SK-N-SH (cell line): ENCODE measurements at regions not wholly inside any gene's neighbourhood (a gene's known extent, or its start where the extent isn't known, plus 50 kb on each side); places are given as distances from the start of the nearest gene placed in this dataset.

Experiments
- CTCF ChIA-PET: fragments of 300-600, 350-600 bp; formaldehyde crosslinking; extraction: SDS; loops from one replicate; lab custom pipeline; 2021; lab: Yijun Ruan, JAX
- POLR2A ChIA-PET: fragments of 350-600 bp; sonication (Branson Sonifier 250); formaldehyde crosslinking; extraction: SDS; loops from one replicate; lab custom pipeline; 2020; ENCODE audit warnings: antibody characterized with exemption, inconsistent platforms; lab: Yijun Ruan, JAX
- DNase-seq: peaks from one replicate; pipeline ENCODE4 v3.0.0; 2012
- H2AFZ ChIP-seq: fragments of 200-600 bp; sonication (generic); 2 replicates; pipeline ENCODE4 v1.8.1; 2016; ENCODE audit warnings: antibody characterized with exemption, mild to moderate bottlenecking, low read depth
- H3F3A ChIP-seq: fragments of 200-600 bp; sonication (generic); replicated peaks from 2 replicates; pipeline ENCODE3; 2016; ENCODE audit warnings: antibody characterized with exemption, mild to moderate bottlenecking; ENCODE audit not compliant: insufficient read depth
- H3K27ac ChIP-seq, 2 experiments: fragments of 200-500 bp in 1 of 2; fragments of 200-600 bp in 1 of 2; sonication (Bioruptor generic) in 1 of 2; sonication (generic), shearing (Covaris generic) in 1 of 2; 2 replicates each; pipeline versions ENCODE4 v1.5.1 to v1.6.1; 2014 to 2016; ENCODE audit warnings: low read depth in 2 of 2, inconsistent platforms in 1 of 2, low read length in 1 of 2, mild to moderate bottlenecking in 1 of 2, mixed read lengths in 1 of 2
- H3K27me3 ChIP-seq: fragments of 200-600 bp; sonication (generic), shearing (Covaris generic); 2 replicates; pipeline ENCODE4 v1.6.1; 2016; ENCODE audit warnings: mixed run types; ENCODE audit not compliant: insufficient read depth
- H3K36me3 ChIP-seq, 2 experiments: fragments of 200-500 bp in 1 of 2; fragments of 200-600 bp in 1 of 2; sonication (Bioruptor generic) in 1 of 2; sonication (generic) in 1 of 2; replicated peaks in 1 of 2; 2 replicates each; pipeline versions ENCODE3 to v1.5.1; 2014 to 2016; ENCODE audit warnings: low read length in 1 of 2, mild to moderate bottlenecking in 1 of 2; ENCODE audit not compliant: insufficient read depth in 2 of 2, control insufficient read depth in 1 of 2
- H3K4me1 ChIP-seq, 2 experiments: fragments of 200-500 bp in 1 of 2; fragments of 200-600 bp in 1 of 2; sonication (Bioruptor generic) in 1 of 2; sonication (generic), shearing (Covaris generic) in 1 of 2; 2 replicates each; pipeline versions ENCODE4 v1.5.1 to v1.6.1; 2014 to 2016; ENCODE audit warnings: low read depth in 1 of 2, low read length in 1 of 2, mixed run types in 1 of 2; ENCODE audit not compliant: insufficient read depth in 2 of 2, control insufficient read depth in 1 of 2
- H3K4me2 ChIP-seq: fragments of 200-600 bp; sonication (generic), shearing (Covaris generic); 2 replicates; pipeline ENCODE4 v1.6.1; 2017; ENCODE audit warnings: mixed run types
- H3K4me3 ChIP-seq, 2 experiments: fragments of 200-500 bp in 1 of 2; fragments of 200-600 bp in 1 of 2; sonication (Bioruptor generic) in 1 of 2; sonication (generic), shearing (Covaris generic) in 1 of 2; 2 replicates each; pipeline versions ENCODE4 v1.5.1 to v1.8.1; 2014 to 2016; ENCODE audit warnings: low read depth in 2 of 2, inconsistent platforms in 1 of 2, low read length in 1 of 2, mild to moderate bottlenecking in 1 of 2, mixed read lengths in 1 of 2, moderate library complexity in 1 of 2
- H3K79me2 ChIP-seq: fragments of 200-600 bp; sonication (generic); 2 replicates; pipeline ENCODE4 v1.8.1; 2017; ENCODE audit warnings: mild to moderate bottlenecking; ENCODE audit not compliant: insufficient read depth
- H3K9ac ChIP-seq: fragments of 200-600 bp; sonication (generic); 2 replicates; pipeline ENCODE4 v1.6.1; 2017; ENCODE audit warnings: mixed run types
- H3K9me2 ChIP-seq: fragments of 200-600 bp; sonication (generic); 2 replicates; pipeline ENCODE4 v1.6.1; 2017; ENCODE audit warnings: mixed run types
- H3K9me3 ChIP-seq: fragments of 200-600 bp; sonication (generic); 2 replicates; pipeline ENCODE4 v1.6.1; 2017; ENCODE audit warnings: mixed run types, mild to moderate bottlenecking, moderate library complexity
- H4K20me1 ChIP-seq: fragments of 200-600 bp; sonication (generic); 2 replicates; pipeline ENCODE4 v1.6.1; 2017; ENCODE audit warnings: mild to moderate bottlenecking, mixed run types; ENCODE audit not compliant: insufficient read depth
- EP300 ChIP-seq, 2 experiments: IDR thresholded peaks; 2 replicates each; pipeline versions ENCODE4 v1.4.0 to v1.6.1; 2012; ENCODE audit warnings: borderline replicate concordance in 1 of 2, low read depth in 1 of 2, low read length in 1 of 2
- EZH2phosphoT487 ChIP-seq: fragments of 200-600 bp; sonication (generic); IDR thresholded peaks from 2 replicates; pipeline ENCODE4 v1.6.1; 2017; ENCODE audit warnings: low read depth, mixed run types, mild to moderate bottlenecking, antibody characterized with exemption, moderate library complexity, borderline replicate concordance
- FOSL2 ChIP-seq: IDR thresholded peaks from 2 replicates; pipeline ENCODE4 v1.4.0; 2012; ENCODE audit warnings: low read depth, mild to moderate bottlenecking, moderate library complexity, borderline replicate concordance
- GATA2 ChIP-seq: sonication (generic); formaldehyde crosslinking; IDR thresholded peaks from 2 replicates; pipeline ENCODE4 v1.5.0; 2020; ENCODE audit warnings: mild to moderate bottlenecking, missing genetic modification reagents
- IRF3 ChIP-seq: fragments of 150-350 bp; IDR thresholded peaks from 2 replicates; pipeline ENCODE4 v1.6.1; 2016; ENCODE audit warnings: mild to moderate bottlenecking, low read depth, low read length
- JUND ChIP-seq: IDR thresholded peaks from 2 replicates; pipeline ENCODE4 v1.4.0; 2012
- MAX ChIP-seq: IDR thresholded peaks from 2 replicates; pipeline ENCODE4 v1.4.0; 2012; ENCODE audit warnings: low read depth
- PBX3 ChIP-seq: IDR thresholded peaks from 2 replicates; pipeline ENCODE4; 2012
- POLR2AphosphoS5 ChIP-seq: IDR thresholded peaks from 2 replicates; pipeline ENCODE4 v1.6.1; 2012; ENCODE audit warnings: low read depth, low read length
- RCOR1 ChIP-seq: fragments of 150-350 bp; IDR thresholded peaks from 2 replicates; pipeline ENCODE4 v1.6.1; 2017; ENCODE audit warnings: antibody characterized with exemption, low read length
- REST ChIP-seq: IDR thresholded peaks from 2 replicates; pipeline ENCODE4 v1.6.1; 2012; ENCODE audit warnings: mild to moderate bottlenecking, low read depth, low read length, moderate library complexity
- RFX5 ChIP-seq: IDR thresholded peaks from 2 replicates; pipeline ENCODE4 v1.6.1; 2012; ENCODE audit warnings: mild to moderate bottlenecking, improper control_type of control experiment, low read length
- TAF1 ChIP-seq: IDR thresholded peaks from 2 replicates; pipeline ENCODE4 v1.6.1; 2012; ENCODE audit warnings: low read depth, mild to moderate bottlenecking, low read length, moderate library complexity, borderline replicate concordance
- USF1 ChIP-seq: IDR thresholded peaks from 2 replicates; pipeline ENCODE4 v1.4.0; 2012; ENCODE audit warnings: low read depth, borderline replicate concordance
- WGBS: methylation state at CpG from one replicate; pipeline ENCODE4 v1.1.6; 2017; ENCODE audit warnings: low lambda C conversion rate; 5-methylcytosine and 5-hydroxymethylcytosine counted together

GRCh38 chr7:41825927-41826480, 123.1 kb upstream of the INHBA start (continued):
- TF ChIP-seq REST, result no peak
- TF ChIP-seq USF1, result no peak
- TF ChIP-seq IRF3, result no peak
- no peak for TF ChIP-seq EP300 (IDR thresholded peaks at IDR 0.05; ENCODE audit: borderline replicate concordance in 1 of 2, low read depth in 1 of 2, low read length in 1 of 2)
- TF ChIP-seq EZH2phosphoT487, result no peak
- TF ChIP-seq POLR2AphosphoS5, result no peak
- no peak for TF ChIP-seq RFX5
- no peak for TF ChIP-seq RCOR1
- TF ChIP-seq MAX, result no peak
- no peak for TF ChIP-seq FOSL2
- no peak for TF ChIP-seq TAF1

- Histone ChIP-seq H3K9me2 (no peaks in the 10 kb centered on the region), H4K20me1 (no peaks in the 10 kb centered on the region), H2AFZ (peak overlapping the region; percentile 2; the same call in 1 of the 2 replicates), H3K36me3 (peaks cover 0 to 3% of the 10 kb centered on the region in 2 experiments), H3F3A (peaks cover 9% of the 10 kb centered on the region), H3K4me3 (no peak overlapping the region), H3K27me3 (no peaks in the 10 kb centered on the region), H3K4me2 (no peak overlapping the region), H3K9ac (no peak overlapping the region), H3K9me3 (peaks cover 16% of the 10 kb centered on the region; the same call in 1 of the 2 replicates), H3K4me1 (peaks cover 0 to 36% of the 10 kb centered on the region in 2 experiments; a peak in 2 of 4 replicates), H3K27ac (no peak overlapping the region; a peak in 1 of 4 replicates), H3K79me2 (no peaks in the 10 kb centered on the region)
- ChIA-PET POLR2A (no interaction called here), CTCF (no interaction called here)
- WGBS, result 8% methylated on average over 2 of the region's 2 CpGs
- DNase-seq, result no peak
- TF ChIP-seq PBX3 (0 out of 2 replicates have a peak, but pooled peaks have one; percentile 18), JUND (peak; percentile 38; the same call in 1 of the 2 replicates), FOSL2 (peak; percentile 66; the same call in 1 of the 2 replicates), MAX (peak; percentile 73; the same call in 1 of the 2 replicates), GATA2 (CRISPR knock-in tag) (no peak), USF1 (no peak)
Measured at GRCh38 chr7:41824284-41824683, 121.4 kb upstream of the INHBA start.
